Endothelial cell of umbilical vein (primary cell): ENCODE measurements at regions not wholly inside any gene's neighbourhood (a gene's known extent, or its start where the extent isn't known, plus 50 kb on each side); places are given as distances from the start of the nearest gene placed in this dataset.

Experiments
- BruUV-seq: library from RNA; stranded (reverse); fragments of 400-500 nt; replicated peaks from 2 replicates; lab custom pipeline; 2021; lab: Mats Ljungman, UMichigan
- CTCF ChIA-PET: fragments of 300-600, 350-600 bp; sonication (Branson Sonifier 250); formaldehyde crosslinking; loops from one replicate; lab custom pipeline; 2021; ENCODE audit warnings: antibody characterized with exemption, inconsistent platforms; lab: Charles Lee
- POLR2A ChIA-PET: fragments of 300-600, 350-600 bp; sonication (Branson Sonifier 250); formaldehyde crosslinking; loops from one replicate; lab custom pipeline; 2021; ENCODE audit warnings: antibody characterized with exemption, inconsistent platforms; lab: Charles Lee
- DNase-seq: peaks from one replicate; pipeline ENCODE4 v3.0.0-alpha.2; 2011; ENCODE audit warnings: low read depth, low spot score
- FAIRE-seq: peaks from 2 replicates; lab custom pipeline; 2011; peaks lifted over from hg19 to GRCh38; lab: Jason Lieb, UNC
- H2AFZ ChIP-seq: 2 replicates; pipeline ENCODE4 v1.6.0; 2012; ENCODE audit warnings: low read depth, low read length, control low read depth, inconsistent platforms
- H3K27ac ChIP-seq: 2 replicates; pipeline ENCODE4 v1.5.1; 2011; ENCODE audit warnings: low read depth, mild to moderate bottlenecking, control low read depth, low read length, moderate library complexity; ENCODE audit not compliant: insufficient read depth
- H3K27me3 ChIP-seq, 2 experiments: 2 replicates each; pipeline versions ENCODE4 v1.6.0 to v1.6.1; 2011; ENCODE audit warnings: low read length in 2 of 2, mixed read lengths in 1 of 2; ENCODE audit not compliant: control insufficient read depth in 2 of 2, insufficient read depth in 2 of 2
- H3K36me3 ChIP-seq, 2 experiments: 2 replicates in 1 of 2; 3 replicates in 1 of 2; pipeline ENCODE4 v1.5.1; 2011; ENCODE audit warnings: low read length in 2 of 2, mild to moderate bottlenecking in 1 of 2, moderate library complexity in 1 of 2; ENCODE audit not compliant: control insufficient read depth in 2 of 2, insufficient read depth in 2 of 2; ENCODE audit errors: extremely low read depth in 1 of 2
- H3K4me1 ChIP-seq: 3 replicates; pipeline ENCODE4 v1.5.1; 2011; ENCODE audit warnings: mild to moderate bottlenecking, low read length; ENCODE audit not compliant: control insufficient read depth, insufficient read depth; ENCODE audit errors: extremely low read depth
- H3K4me2 ChIP-seq: 2 replicates; pipeline ENCODE4 v1.6.1; 2011; ENCODE audit warnings: low read length, control low read depth, mixed read lengths; ENCODE audit not compliant: insufficient read depth
- H3K4me3 ChIP-seq, 3 experiments: fragments of 200-600 bp in 1 of 3; sonication (generic), shearing (Covaris generic) in 1 of 3; replicated peaks in 1 of 3; 2 replicates each; pipeline ENCODE4 v1.5.1; 2011 to 2016; ENCODE audit warnings: control low read depth in 3 of 3, low read length in 3 of 3, mild to moderate bottlenecking in 2 of 3, inconsistent platforms in 1 of 3, low read depth in 1 of 3, moderate library complexity in 1 of 3; ENCODE audit not compliant: insufficient read depth in 1 of 3
- H3K79me2 ChIP-seq: 2 replicates; pipeline ENCODE4 v1.6.0; 2012; ENCODE audit warnings: low read length, inconsistent platforms; ENCODE audit not compliant: control insufficient read depth, insufficient read depth
- H3K9ac ChIP-seq: replicated peaks from 2 replicates; pipeline ENCODE3; 2011; ENCODE audit warnings: low read length, control low read depth; ENCODE audit not compliant: insufficient read depth; ENCODE audit errors: extremely low read depth
- H3K9me1 ChIP-seq: replicated peaks from 3 replicates; pipeline ENCODE4 v1.6.0; 2011; ENCODE audit warnings: mild to moderate bottlenecking, low read length; ENCODE audit not compliant: control insufficient read depth, insufficient read depth; ENCODE audit errors: extremely low read depth
- H3K9me3 ChIP-seq: replicated peaks from 2 replicates; pipeline ENCODE4 v1.5.1; 2012; ENCODE audit warnings: low read length, inconsistent platforms; ENCODE audit not compliant: control insufficient read depth, insufficient read depth
- H4K20me1 ChIP-seq: replicated peaks from 2 replicates; pipeline ENCODE3; 2011; ENCODE audit warnings: mild to moderate bottlenecking, low read length; ENCODE audit not compliant: control insufficient read depth, insufficient read depth; ENCODE audit errors: extremely low read depth
- EZH2 ChIP-seq: IDR thresholded peaks from 2 replicates; pipeline ENCODE4 v1.6.1; 2012; ENCODE audit warnings: borderline replicate concordance, low read depth, mild to moderate bottlenecking, moderate library complexity, low read length, inconsistent platforms; ENCODE audit not compliant: severe bottlenecking
- FOS ChIP-seq: IDR thresholded peaks from 2 replicates; pipeline ENCODE4 v1.6.1; 2011; ENCODE audit warnings: mild to moderate bottlenecking, low read length, moderate library complexity, borderline replicate concordance; ENCODE audit not compliant: insufficient read depth
- GATA2 ChIP-seq: IDR thresholded peaks from 2 replicates; pipeline ENCODE4 v1.7.0; 2011; ENCODE audit warnings: low read depth, mild to moderate bottlenecking, moderate library complexity, mixed read lengths, low read length; ENCODE audit not compliant: insufficient read length, insufficient read depth
- JUN ChIP-seq: IDR thresholded peaks from 2 replicates; pipeline ENCODE4 v1.6.1; 2011; ENCODE audit warnings: borderline replicate concordance, low read depth; ENCODE audit not compliant: insufficient read length, insufficient read depth
- MYC ChIP-seq: IDR thresholded peaks from one replicate; pipeline ENCODE4 v1.6.1; 2011; ENCODE audit warnings: mild to moderate bottlenecking, low read depth, low read length
- POLR2A ChIP-seq: IDR thresholded peaks from 2 replicates; pipeline ENCODE4 v1.6.1; 2012; ENCODE audit warnings: low read depth, mild to moderate bottlenecking, control low read depth, low read length
- POLR2AphosphoS5 ChIP-seq: IDR thresholded peaks from 2 replicates; pipeline ENCODE4 v1.6.1; 2012; ENCODE audit warnings: low read depth, mild to moderate bottlenecking, control low read depth, low read length, moderate library complexity; ENCODE audit not compliant: insufficient read depth
- dilution Hi-C: fragments of 300-500 bp; cut with MboI; formaldehyde crosslinking; loops from one replicate; pipeline ENCODE4 v1.15.0; 2019; ENCODE audit warnings: low sequenced_read_pairs; ENCODE audit not compliant: extremely low pct_ligation_motif_present
- intact Hi-C: fragments of 100-400 bp; cut with micrococcal nuclease; formaldehyde crosslinking; loops from one replicate; pipeline ENCODE4 v1.10.0; 2022
- TF ChIP-seq, protein P1 (sequence below), 2 donors: IDR thresholded peaks; 1 replicate in 1 of 2; 2 replicates in 1 of 2; pipeline ENCODE4 v1.5.1; 2011; ENCODE audit warnings: low read length in 2 of 2, mild to moderate bottlenecking in 2 of 2, moderate library complexity in 2 of 2, control low read depth in 1 of 2, inconsistent platforms in 1 of 2, low read depth in 1 of 2; ENCODE audit not compliant: insufficient read depth in 1 of 2; ENCODE audit errors: extremely low read depth in 1 of 2
- TF ChIP-seq, protein P2 (sequence below): IDR thresholded peaks from 2 replicates; pipeline ENCODE4 v1.6.1; 2011; ENCODE audit not compliant: insufficient read depth, insufficient read length

DNA sequence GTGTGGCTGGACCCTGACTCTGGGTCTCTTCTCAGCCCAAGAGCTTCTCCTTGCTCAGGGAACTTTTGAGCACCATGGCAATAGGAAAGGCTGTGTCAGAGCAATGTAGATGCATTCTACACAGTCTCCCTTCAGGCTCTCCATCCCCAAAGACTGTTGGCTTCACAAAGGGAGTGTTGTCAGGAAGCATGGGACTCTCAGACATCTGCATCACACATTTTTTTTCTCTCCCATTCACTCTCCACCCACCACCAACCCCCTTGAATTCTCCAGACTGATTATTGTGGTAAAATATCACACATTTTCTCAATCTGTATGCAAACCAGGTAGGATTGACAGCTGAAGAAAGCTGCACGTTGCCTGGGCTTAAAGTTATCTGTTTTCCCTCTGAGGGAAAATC lies 105.4 kb upstream of the WARS2 start:
- BruUV-seq: no TSS peak
- peaks cover 0 to 2% of the 10 kb centered on the region in 2 experiments for H3K27me3 ChIP-seq
- no peak overlapping the region for H3K9ac ChIP-seq
- H3K9me1 ChIP-seq: no peaks in the 10 kb centered on the region
- no peak overlapping the region for H3K27ac ChIP-seq
- dilution Hi-C loops: no loop called here
- intact Hi-C loops: no loop called here
- no peak overlapping the region for H3K4me3 ChIP-seq
- no peaks in the 10 kb centered on the region for H3K36me3 ChIP-seq
- POLR2A ChIA-PET: no interaction called here
- H3K9me3 ChIP-seq: no peaks in the 10 kb centered on the region
- no peaks in the 10 kb centered on the region for H4K20me1 ChIP-seq
- CTCF ChIA-PET: interaction anchor here (2.1 kb wide), 1 partner anchor 30 kb away, joined by 7 read pairs; no protein-coding TSS in a partner anchor
- DNase-seq: no peak
- H3K4me1 ChIP-seq: no peaks in the 10 kb centered on the region
- H3K4me2 ChIP-seq: no peak overlapping the region
- no peaks in the 10 kb centered on the region for H3K79me2 ChIP-seq
- TF ChIP-seq POLR2AphosphoS5 (no peak), POLR2A (no peak), EZH2 (no peak), MYC (no peak), JUN (no peak), FOS (no peak), GATA2 (no peak)
- TF ChIP-seq, protein P1, sequence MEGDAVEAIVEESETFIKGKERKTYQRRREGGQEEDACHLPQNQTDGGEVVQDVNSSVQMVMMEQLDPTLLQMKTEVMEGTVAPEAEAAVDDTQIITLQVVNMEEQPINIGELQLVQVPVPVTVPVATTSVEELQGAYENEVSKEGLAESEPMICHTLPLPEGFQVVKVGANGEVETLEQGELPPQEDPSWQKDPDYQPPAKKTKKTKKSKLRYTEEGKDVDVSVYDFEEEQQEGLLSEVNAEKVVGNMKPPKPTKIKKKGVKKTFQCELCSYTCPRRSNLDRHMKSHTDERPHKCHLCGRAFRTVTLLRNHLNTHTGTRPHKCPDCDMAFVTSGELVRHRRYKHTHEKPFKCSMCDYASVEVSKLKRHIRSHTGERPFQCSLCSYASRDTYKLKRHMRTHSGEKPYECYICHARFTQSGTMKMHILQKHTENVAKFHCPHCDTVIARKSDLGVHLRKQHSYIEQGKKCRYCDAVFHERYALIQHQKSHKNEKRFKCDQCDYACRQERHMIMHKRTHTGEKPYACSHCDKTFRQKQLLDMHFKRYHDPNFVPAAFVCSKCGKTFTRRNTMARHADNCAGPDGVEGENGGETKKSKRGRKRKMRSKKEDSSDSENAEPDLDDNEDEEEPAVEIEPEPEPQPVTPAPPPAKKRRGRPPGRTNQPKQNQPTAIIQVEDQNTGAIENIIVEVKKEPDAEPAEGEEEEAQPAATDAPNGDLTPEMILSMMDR (IDR thresholded peaks at IDR 0.05; ENCODE audit: extremely low read depth in 1 of 2, insufficient read depth in 1 of 2, low read depth in 1 of 2, low read length in 2 of 2): no peak
- TF ChIP-seq, protein P2, sequence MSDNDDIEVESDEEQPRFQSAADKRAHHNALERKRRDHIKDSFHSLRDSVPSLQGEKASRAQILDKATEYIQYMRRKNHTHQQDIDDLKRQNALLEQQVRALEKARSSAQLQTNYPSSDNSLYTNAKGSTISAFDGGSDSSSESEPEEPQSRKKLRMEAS: no peak
- no peak for FAIRE-seq
- H2AFZ ChIP-seq: no peak overlapping the region
